GOT3 (cell line): ENCODE measurements at regions not wholly inside any gene's neighbourhood (a gene's known extent, or its start where the extent isn't known, plus 50 kb on each side); places are given as distances from the start of the nearest gene placed in this dataset.
"Not testable (repeated sequence)": the region's sequence is repeated elsewhere in the genome, so short reads cannot be mapped to it uniquely, and the experiment has no call there.

ENCODE experiments used
- DNase-seq: peaks from one replicate; lab custom pipeline; 2025; ENCODE audit warnings: mixed read lengths; lab: John Stamatoyannopoulos, UW

DNA sequence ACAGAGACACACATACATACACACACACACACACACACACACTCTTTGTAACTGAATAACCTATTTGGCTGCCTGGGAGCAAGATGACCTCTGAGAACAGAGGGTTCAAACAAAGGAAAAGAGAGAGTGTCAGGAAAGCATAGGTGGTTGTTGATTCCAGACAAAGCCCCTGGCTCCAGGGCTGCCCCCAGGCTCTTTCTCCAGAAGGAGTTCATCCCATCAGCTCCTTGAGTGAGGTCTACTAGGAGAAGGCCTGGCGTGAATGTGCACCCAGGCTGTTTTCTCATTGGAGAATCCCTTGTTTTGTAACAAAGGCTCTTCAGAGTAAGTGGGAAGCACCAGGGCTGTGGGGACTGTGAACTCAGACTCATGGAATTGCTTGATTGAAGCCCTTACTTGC is 151.9 kb downstream of the EMP1 start:
- DNase-seq: no peak

DNA sequence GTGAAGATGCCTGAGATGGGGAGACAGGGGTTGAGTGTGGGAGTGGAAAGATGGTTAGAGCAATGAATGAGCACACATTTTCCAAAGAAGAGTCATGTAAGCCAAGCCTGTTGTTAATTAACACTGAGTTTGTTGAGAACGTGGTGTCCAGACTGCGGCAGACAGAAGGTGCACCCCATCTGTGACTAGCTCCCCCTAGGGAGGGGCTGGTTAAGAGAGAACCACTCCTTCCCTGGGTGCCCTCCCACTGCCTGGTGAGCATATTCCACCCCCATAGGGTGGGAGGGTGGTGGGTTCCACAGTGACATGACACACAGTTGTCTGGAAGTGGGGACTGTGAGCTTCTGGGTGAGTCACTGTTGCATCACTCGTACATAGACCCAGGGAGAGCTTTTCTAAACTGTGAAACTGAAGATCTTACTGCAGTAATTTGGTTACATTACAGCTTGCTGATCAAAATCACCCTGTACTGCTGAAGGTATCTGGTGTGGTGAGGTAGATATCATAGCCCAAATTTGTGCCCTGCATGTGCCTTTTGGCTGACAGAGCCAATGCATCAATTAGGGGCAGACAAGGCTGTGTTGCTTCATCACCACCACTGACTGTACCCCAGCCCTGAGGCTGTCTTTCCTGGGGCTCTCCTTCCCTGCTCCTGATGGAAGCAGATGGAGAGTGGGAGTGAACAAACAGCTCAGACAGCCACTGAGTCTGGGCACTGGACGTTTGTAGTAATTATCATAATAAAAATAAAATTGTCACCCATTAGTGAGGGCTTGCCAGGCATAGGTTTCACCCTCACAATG is 150.9 kb downstream of the EMP1 start:
- no peak for DNase-seq

DNA sequence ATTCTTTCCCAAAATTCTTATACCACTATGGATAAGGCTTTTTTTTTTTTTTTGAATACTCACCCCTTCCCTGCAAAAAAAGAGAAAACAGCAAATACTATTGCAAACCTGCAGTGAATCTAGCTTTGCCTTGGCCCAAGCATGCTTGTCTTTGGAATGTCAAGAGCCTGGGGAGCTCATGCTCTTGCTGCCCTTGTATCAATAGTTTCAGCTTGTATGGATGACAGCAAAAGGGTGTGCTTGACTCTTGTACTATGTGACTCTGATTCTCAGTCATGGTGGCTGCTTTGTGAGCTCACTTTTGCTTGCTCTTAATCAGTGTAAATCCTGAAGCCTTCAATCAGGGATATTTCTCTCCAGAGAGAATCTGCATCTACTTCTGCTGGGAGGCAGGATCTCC is 149.2 kb downstream of the EMP1 start:
- DNase-seq: no peak

DNA sequence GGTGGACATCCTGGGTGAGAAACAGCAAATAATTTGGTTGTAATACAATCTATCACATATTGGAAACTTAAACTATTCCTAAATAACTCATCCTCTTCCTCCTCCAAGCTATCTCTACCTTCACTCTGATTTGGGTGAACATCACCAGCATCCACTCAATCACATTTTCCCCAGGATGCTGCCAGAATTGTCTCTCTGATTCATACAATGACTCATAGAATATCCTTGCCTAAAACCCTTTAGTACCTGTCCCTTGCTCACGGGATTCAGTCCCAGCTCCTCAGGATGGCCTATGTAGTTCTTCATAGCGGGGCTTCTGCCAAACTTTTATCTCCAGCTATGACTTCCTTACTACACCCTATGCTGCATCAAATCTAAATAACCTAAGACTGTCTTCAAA is 146.8 kb downstream of the EMP1 start:
- no peak for DNase-seq

DNA sequence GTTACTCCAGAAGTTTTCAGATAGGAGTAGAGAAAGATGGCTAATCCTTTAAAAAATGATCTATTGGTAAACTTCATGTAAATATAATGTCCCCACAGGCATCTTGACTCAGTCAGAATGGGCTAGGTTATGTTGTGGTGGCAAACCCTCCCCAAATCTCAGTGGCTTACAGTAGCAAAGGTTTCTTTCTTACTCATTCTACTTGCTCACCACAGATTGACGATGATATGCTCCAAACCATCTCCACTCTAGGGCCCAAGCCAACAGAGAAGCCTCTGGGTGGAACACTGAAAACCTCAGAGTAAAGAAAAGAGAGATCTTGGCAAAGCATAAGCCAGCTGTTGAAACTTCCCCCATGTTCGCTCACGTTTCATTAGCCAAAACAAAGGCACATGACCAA is 146.4 kb downstream of the EMP1 start:
- DNase-seq: no peak

DNA sequence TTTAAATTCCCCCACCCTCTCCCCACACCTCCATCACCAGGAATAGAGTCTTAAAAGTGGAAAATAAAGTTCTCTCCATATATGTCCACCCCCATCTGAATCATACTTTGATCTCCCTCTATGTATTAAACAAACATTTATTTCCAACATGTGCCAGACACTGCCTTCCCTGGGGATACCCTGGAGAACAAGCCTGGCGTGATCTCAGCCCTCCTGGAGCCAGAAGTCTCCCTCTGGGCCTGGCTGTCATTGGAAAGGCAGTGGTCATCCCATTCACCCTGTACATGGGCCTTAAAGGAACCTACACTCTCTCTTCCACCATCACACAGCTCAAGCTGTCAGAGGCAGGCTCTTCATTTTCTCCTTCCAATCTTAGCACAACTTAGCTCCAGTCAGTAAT is 143.6 kb downstream of the EMP1 start:
- no peak for DNase-seq

DNA sequence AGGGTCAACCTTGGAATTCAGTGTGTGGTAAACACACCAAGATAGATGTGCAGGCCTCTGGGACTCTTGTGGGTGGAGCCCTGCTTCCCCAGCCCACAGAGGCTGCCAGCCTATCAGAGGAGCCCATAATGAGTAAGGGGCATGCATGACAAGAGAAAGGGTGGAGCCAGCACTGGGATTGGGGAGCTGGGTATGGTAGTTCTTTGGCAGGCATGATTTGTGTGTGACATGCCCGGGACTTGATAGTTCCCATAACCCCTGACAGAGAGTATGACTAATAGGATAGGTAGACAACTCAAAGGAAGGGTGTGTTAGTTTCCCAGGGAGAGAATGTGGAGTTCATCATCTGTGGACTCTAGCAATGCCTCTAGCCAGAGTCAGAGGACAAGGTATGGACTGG is 143.0 kb downstream of the EMP1 start:
- no peak for DNase-seq

DNA sequence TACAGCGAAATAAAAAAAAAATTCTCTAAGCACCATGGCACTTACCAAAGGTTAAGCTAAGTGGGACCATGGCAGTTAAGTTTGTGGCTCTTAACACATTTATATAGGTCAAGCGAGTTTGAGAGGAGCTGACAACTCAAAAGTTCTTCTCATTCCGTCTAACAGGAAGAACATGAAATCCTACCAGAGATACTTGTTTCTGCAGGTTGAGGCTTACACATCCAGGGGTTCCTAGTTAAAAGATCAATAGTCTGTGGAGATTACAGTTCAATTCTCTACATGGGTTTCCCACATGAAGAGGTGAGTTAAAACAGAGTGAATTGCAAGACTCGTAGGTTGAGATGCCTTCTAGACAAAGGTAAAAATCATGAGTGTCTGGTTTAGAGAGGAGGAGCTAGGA is 142.6 kb downstream of the EMP1 start:
- DNase-seq: no peak

DNA sequence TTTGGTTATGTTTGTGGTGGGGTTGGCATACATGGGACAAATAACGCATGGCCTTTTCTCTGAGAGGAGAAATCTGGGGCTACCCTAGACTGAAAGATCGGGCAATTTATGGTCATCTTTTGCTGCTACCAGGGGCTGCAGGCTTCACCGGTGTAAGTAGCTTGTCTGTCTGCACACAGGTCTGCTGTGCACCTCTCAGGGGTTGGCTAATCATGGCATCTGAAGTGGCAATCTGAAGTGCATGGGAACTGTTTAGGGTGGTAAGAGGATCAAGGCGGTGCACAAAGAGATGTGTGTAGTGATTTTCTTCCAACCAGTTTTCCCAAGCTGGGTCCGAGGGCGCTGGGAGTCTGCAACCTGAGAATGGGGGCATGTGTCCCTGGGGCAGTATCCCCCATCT is 141.3 kb downstream of the EMP1 start:
- DNase-seq: no peak

DNA sequence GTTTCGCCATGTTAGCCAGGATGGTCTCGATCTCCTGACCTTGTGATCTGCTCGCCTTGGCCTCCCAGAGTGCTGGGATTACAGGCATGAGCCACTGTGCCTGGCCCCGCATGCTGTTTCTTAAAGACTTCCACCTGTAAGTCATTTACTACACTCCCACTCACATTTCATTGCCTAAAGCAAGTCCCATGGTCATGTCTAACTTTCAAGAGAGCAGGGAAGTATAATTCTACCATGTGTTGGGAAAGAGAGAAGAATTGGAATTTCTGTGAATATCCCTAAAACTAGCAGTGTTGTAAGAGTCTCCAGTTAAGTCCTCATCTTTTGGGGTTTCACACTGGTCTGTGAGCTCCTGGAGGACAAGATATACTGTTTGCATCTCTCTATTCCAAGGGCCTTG is 139.7 kb downstream of the EMP1 start:
- DNase-seq: no peak

DNA sequence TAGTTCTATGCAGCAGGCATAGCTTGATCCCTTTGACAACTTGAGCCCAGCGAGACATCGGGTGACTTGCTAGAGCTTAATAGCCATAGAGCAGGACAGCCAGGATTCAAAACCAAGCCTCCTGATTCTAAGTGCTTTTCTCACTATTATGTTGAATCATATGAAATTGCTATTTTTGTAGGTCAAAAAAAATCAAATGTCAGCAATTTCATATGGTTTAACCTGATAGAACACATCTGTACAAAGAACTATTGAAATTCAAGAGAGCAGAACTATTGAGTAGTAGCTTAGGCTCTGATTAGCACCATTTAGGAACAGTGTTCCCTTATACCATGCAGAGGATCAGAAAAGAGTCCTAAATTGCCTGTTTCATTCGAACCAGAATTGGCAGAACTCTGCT is 132.0 kb downstream of the EMP1 start:
- DNase-seq: no peak

DNA sequence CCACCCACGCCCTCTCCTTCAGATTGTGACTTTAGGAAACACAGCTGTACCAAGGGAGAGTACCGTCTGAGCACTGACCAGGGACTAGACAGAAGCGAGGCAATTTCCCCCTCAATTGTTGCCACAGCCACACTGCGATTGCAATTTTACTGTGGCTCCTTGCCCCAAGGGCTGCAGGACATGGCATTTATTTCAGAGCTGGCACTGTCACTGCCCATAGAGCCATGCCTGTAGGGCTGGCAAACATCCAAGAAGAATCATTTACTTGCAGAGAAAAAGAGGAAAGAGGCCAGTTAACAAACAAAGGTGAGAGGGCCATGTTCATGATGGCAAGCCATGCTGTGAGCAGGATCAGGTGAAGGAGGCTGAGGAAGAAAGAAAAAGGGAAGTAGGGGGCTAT is 129.6 kb downstream of the EMP1 start:
- DNase-seq: no peak

DNA sequence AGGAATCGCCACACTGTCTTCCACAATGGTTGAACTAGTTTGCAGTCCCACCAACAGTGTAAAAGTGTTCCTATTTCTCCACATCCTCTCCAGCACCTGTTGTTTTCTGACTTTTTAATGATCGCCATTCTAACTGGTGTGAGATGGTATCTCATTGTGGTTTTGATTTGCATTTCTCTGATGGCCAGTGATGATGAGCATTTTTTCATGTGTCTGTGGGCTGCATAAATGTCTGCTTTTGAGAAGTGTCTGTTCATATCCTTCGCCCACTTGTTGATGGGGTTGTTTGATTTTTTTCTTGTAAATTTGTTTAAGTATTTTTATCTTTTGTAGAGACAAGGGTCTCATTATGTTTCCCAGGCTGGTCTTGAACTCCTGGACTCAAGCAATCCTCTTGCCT is 128.5 kb downstream of the EMP1 start:
- DNase-seq: not testable (repeated sequence)

DNA sequence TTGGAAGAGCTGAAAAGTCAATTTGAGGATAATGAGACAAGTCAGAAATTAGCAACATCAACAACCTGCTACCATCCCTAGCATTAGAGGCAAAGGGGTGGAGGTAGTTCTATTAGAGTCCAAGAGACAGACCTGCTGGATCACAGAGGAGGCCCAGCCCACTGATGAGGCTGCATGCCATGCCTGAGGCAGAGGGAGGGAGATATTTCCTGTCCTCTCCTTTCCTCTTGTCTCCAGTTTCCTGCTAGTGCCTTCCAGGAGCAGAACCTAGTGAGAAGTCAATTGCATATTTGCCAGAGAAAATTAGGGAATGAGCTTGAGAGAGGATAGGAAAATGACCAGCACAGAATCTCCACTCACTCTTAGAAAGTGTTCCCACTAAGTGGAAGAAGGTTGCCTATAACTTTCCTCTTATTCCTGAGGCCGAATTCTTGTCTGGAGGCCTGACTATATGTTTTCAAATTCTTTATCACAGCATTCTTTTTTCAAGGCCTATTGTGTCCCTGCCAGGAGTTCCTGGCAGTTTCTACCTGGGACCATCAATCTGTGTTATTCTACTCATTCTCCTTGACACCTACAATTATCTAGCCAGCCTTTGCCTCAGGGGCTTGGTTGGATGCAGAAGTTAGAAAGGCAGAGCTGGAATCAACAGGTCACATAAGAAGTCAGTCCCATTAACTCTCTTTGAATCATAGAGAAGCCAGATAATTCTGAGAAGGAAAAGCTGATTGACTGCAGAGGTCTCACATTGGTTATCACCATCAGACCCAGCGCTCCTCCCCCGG is 121.9 kb downstream of the EMP1 start:
- DNase-seq: no peak

DNA sequence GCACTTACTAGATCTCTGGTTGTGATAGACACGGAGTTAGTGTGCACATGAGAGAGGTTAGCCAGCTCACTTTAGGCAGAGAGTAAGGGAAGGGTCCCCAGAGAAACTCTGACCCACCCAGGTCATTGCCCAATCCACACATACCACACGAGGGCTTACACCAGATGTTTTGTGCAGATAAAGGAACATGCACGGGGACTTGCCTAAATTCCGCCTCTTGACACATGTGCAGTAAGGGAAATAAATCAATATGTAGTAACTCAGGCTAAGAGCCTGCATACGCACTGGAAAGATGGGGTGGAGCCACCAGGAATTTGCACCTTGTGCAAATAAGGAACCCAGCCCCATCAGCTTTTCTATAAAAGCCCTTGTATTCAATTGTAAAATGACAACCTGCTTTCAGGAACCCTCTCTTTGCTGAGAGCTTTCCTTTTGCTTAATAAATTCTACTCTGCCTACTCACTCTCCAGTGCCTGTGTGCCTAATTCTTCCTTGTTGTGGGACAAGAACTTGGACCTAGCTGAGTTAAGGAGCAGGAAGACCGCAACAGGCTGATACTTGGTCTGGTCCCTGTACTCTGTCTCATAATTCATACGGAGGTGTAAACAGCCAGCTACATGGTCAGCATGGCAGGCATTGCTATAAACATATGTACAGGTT is 120.2 kb downstream of the EMP1 start:
- no peak for DNase-seq

DNA sequence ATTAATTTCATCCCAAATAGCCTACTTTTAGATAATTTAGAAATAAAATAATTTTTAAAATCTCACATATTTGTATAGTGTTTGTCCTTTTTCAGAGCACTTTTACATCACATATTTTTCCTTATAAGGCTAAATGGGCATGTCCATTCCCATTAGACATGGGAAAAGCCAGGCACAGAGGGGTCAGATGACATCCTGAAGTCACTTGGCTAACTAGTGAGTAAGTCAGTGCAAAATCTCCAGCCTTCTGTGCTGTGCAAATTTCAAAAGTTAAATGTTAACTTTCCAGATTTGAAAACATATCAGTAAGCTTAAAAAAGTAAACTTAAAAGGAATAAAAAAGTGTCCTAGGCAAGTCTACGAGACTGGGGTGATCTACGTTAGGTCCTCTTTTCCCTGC is 117.4 kb downstream of the EMP1 start:
- DNase-seq: no peak

DNA sequence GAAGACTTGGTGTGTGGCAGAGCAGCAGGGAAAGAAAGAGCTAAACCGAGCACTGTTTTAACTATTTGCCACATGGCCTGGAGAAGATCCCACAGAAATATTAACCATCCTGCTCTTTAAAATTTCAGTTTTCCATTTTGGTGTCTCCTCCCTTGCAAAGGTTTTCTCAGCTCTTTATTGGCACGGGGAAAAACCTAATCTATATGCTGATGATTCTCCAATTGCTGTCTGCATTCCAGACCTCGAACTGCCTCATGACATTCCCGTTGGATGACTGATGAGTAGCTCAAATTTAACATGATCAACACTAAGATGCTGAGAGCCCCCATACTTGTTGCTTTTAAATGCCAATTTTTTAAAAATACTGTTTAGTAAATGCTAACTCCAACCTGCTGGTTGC is 115.0 kb downstream of the EMP1 start:
- no peak for DNase-seq

DNA sequence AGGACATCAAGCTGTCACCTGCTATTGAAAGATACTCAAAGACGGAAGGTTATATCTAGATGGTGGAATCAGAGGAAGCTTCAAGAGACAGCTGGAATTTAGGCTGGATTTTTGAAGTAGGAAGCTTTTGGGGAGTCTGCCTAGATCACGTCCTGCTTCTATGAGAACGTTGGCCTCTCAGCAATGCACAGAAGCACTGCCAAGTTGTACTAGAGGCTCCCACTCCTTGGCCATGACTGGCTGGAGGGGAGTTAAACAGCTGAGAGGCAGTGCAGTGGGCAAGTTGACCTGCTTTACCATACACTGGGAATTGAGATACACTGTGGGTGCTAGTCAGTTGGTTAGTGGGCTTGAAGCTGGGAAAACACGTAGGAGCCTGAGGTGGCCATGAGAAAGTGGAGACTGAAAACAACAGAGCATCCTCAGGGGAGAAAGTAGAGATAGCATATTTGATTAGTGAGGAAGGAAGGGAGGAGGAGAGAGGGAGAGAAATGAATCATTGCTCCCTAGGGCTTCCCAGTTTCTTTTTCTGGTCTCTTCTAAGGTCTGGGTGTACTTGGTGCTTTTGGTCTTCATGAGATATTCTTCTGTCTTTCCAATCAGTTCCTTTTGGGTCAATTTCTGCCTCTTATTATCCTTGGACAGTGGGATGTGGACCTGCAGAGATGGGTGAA is 110.8 kb downstream of the EMP1 start:
- DNase-seq: no peak

DNA sequence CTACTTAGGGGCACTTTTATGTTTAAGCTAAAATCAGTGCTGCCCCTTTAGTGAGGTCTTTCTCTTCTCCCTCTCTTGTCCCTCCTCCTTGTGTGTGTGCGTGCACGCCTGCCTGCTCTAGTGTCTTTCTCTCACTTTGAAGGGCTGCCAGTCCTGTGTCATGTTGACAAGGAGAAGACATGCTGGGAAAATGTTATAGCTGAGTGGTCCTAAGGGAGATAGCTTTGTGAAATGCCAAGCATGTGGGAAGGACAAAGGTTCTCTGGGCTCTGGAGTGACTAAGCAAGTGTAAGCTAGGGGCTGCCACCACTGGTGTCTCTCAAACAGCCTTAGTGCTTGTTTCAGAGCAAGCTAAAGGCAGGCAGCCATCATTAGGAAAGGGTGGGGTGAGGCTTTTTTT is 108.4 kb downstream of the EMP1 start:
- no peak for DNase-seq

DNA sequence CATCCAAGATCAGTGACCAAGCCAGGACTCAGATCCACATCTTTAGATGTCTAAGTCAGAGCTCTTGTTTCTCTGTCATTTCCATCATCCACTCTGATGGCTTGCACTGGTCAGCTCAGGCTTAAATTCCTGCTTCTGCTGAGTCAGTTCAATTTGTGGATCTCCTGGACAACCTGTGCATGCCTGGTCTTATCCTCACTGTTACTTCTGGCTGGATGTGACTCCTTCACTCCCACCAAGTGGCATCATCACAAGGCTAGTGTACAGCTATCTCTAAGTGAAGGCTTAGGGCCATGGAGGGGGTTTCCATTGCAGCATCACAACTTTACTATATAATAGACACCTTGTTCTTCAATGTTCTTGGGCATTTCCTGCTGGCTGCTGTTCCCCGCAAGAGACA is 102.9 kb downstream of the EMP1 start:
- DNase-seq: no peak

DNA sequence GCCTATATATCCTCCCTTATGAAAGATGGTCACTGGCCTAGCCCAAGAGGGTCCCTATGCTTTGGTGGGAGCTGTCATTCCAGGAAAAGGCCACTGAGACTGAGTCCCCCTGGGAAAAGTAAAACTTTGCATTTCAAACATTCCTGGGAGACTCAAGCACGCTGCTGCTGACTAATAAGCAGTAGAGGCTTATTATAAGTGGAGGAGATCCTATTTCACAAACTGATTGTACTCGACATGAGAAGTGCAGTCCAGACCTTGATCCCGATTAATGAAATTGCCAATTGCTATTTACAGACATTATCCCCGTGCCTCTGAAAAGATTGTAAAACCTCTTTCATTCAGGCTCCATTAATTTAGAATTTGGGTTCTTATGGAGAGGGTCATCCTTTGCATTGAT is 96.6 kb downstream of the EMP1 start:
- DNase-seq: no peak

DNA sequence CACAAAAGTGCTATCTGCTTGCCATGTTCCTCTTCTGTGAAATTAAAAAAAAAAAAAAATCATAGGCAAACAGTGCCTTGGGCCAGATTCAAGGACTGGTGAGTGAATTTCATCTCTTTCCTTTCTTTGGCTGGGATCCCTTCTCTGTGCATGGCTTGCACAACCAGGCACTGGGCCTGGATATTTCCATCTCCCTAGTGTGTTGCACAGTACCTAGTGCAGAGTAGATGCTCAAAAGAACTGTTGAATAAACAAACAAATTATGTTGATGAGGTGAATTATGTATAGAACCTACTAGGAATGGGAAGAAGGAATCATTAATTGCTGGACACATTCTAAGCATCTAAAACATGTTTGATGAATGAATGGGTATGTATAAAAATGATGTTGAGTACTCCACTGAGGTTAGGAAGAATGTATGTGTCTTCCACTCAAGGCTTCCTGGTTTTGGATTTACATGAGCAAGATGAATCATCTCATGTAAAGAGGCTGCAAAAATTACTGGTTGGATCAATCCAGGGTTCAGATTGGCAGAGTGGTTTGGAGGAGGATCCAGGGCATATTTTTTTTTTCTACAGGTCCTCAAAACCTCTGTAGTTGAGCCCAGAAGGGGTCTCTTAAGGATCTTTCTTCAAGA is 93.2 kb downstream of the EMP1 start:
- DNase-seq: no peak
